GM12878 (cell line): ENCODE measurements at regions not wholly inside any gene's neighbourhood (a gene's known extent, or its start where the extent isn't known, plus 50 kb on each side); places are given as distances from the start of the nearest gene placed in this dataset.

Experiments
- ATAC-seq: fragments of 200-7000 bp; cut with Tn5 transposase; 3 replicates; pipeline ENCODE4 v1.9.1; 2020; ENCODE audit warnings: mild to moderate bottlenecking, moderate library complexity
- BruUV-seq: library from RNA; stranded (reverse); fragments of 400-500 nt; replicated peaks from 2 replicates; lab custom pipeline; 2021; lab: Mats Ljungman, UMichigan
- CTCF ChIA-PET: fragments of 300-600 bp; sonication (Branson Sonifier 250); formaldehyde crosslinking; extraction: SDS; loops from one replicate; lab custom pipeline; 2021; ENCODE audit warnings: inconsistent platforms; lab: Yijun Ruan, JAX
- POLR2A ChIA-PET: fragments of 350-600 bp; formaldehyde crosslinking; extraction: SDS; loops from one replicate; lab custom pipeline; 2021; ENCODE audit warnings: inconsistent platforms; lab: Charles Lee
- RAD21 ChIA-PET: fragments of 300-600 bp; sonication (Branson Sonifier 250); formaldehyde crosslinking; loops from one replicate; lab custom pipeline; 2023; ENCODE audit warnings: antibody characterized with exemption; ENCODE audit not compliant: unreplicated experiment; lab: Charles Lee
- SMC1A ChIA-PET: fragments of 300-600 bp; sonication (Branson Sonifier 250); formaldehyde crosslinking; loops from one replicate; lab custom pipeline; 2023; ENCODE audit not compliant: unreplicated experiment, uncharacterized antibody; lab: Charles Lee
- DNase-seq: peaks from one replicate; pipeline ENCODE4 v3.0.0-alpha.2; 2011; ENCODE audit warnings: low read depth, low spot score
- FAIRE-seq: peaks from 3 replicates; lab custom pipeline; 2011; peaks lifted over from hg19 to GRCh38; lab: Jason Lieb, UNC
- H2AFZ ChIP-seq: 2 replicates; pipeline ENCODE4 v1.6.0; 2011; ENCODE audit warnings: low read depth, low read length, control low read depth; ENCODE audit not compliant: control insufficient read depth
- H3K27ac ChIP-seq: 2 replicates; pipeline ENCODE4 v1.5.1; 2011; ENCODE audit warnings: control low read depth; ENCODE audit not compliant: control insufficient read depth, insufficient read depth
- H3K27me3 ChIP-seq, 2 experiments: replicated peaks in 1 of 2; 2 replicates each; pipeline versions ENCODE4 v1.6.0 to v1.6.1; 2011; ENCODE audit warnings: low read length in 1 of 2; ENCODE audit not compliant: control insufficient read depth in 2 of 2, insufficient read depth in 2 of 2
- H3K36me3 ChIP-seq, 2 experiments: 2 replicates each; pipeline ENCODE4 v1.5.1; 2011; ENCODE audit warnings: low read length in 1 of 2; ENCODE audit not compliant: control insufficient read depth in 2 of 2, insufficient read depth in 2 of 2
- H3K4me1 ChIP-seq: 2 replicates; pipeline ENCODE4 v1.6.1; 2011; ENCODE audit warnings: mild to moderate bottlenecking, low read length, moderate library complexity, mixed read lengths; ENCODE audit not compliant: control insufficient read depth, insufficient read depth
- H3K4me2 ChIP-seq: 2 replicates; pipeline ENCODE4 v1.6.0; 2011; ENCODE audit warnings: control low read depth; ENCODE audit not compliant: control insufficient read depth, insufficient read depth
- H3K4me3 ChIP-seq: fragments of 200-600 bp; sonication (generic); 2 replicates; pipeline ENCODE4 v1.5.1; 2016
- H3K79me2 ChIP-seq: 2 replicates; pipeline ENCODE4 v1.6.0; 2011; ENCODE audit warnings: low read length; ENCODE audit not compliant: control insufficient read depth, insufficient read depth
- H3K9ac ChIP-seq: 2 replicates; pipeline ENCODE4 v1.8.0; 2011; ENCODE audit warnings: low read length, control low read depth, mixed read lengths; ENCODE audit not compliant: control insufficient read depth, insufficient read depth
- H3K9me3 ChIP-seq: replicated peaks from 3 replicates; pipeline ENCODE4 v1.5.1; 2011; ENCODE audit warnings: mild to moderate bottlenecking, low read length; ENCODE audit not compliant: control insufficient read depth, insufficient read depth
- H4K20me1 ChIP-seq: 2 replicates; pipeline ENCODE4 v1.6.0; 2011; ENCODE audit not compliant: control insufficient read depth, insufficient read depth
- ASH2L ChIP-seq: fragments of 300-600, 200-600 bp; sonication (generic); IDR thresholded peaks from 2 replicates; pipeline ENCODE4 v1.6.1; 2017; ENCODE audit warnings: low read depth, mild to moderate bottlenecking, borderline replicate concordance
- BCL11A ChIP-seq: IDR thresholded peaks from 2 replicates; pipeline ENCODE4 v1.6.1; 2011; ENCODE audit warnings: low read depth, low read length
- EGR1 ChIP-seq, 2 experiments: IDR thresholded peaks; 1 replicate in 1 of 2; 2 replicates in 1 of 2; pipeline ENCODE4 v1.6.1; 2011 to 2012; ENCODE audit warnings: low read depth in 2 of 2, low read length in 2 of 2, borderline replicate concordance in 1 of 2, mild to moderate bottlenecking in 1 of 2, moderate library complexity in 1 of 2
- ESRRA ChIP-seq: IDR thresholded peaks from 2 replicates; pipeline ENCODE4 v1.6.1; 2012; ENCODE audit warnings: mild to moderate bottlenecking, low read length, improper control_type of control experiment
- FOXM1 ChIP-seq: IDR thresholded peaks from 2 replicates; pipeline ENCODE4 v1.6.1; 2012; ENCODE audit warnings: low read depth, mild to moderate bottlenecking, inconsistent platforms, low read length, moderate library complexity
- HDAC6 ChIP-seq: fragments of 200-600 bp; sonication (generic); IDR thresholded peaks from one replicate; pipeline ENCODE4 v1.8.0; 2017; ENCODE audit warnings: antibody characterized with exemption; ENCODE audit not compliant: unreplicated experiment
- KLF5 ChIP-seq: fragments of 450-650 bp; IDR thresholded peaks from 2 replicates; pipeline ENCODE4 v1.6.1; 2014; ENCODE audit warnings: mild to moderate bottlenecking; ENCODE audit not compliant: partially characterized antibody
- SIN3A ChIP-seq: IDR thresholded peaks from 2 replicates; pipeline ENCODE4 v1.6.1; 2012; ENCODE audit warnings: low read depth, low read length, improper control_type of control experiment
- SMARCA5 ChIP-seq: fragments of 450-650 bp; IDR thresholded peaks from 2 replicates; pipeline ENCODE4 v1.6.1; 2017; ENCODE audit warnings: mild to moderate bottlenecking
- ZBTB33 ChIP-seq: fragments of 450-650 bp; IDR thresholded peaks from 2 replicates; pipeline ENCODE4 v1.6.1; 2017; ENCODE audit warnings: mild to moderate bottlenecking
- ZNF622 ChIP-seq: fragments of 450-650 bp; IDR thresholded peaks from 2 replicates; pipeline ENCODE4 v1.6.1; 2017; ENCODE audit warnings: mild to moderate bottlenecking, inconsistent platforms
- in situ Hi-C: fragments of 300-500 bp; cut with MboI; formaldehyde crosslinking; loops from 9 replicates; pipeline ENCODE4 v1.14.3; 2018; ENCODE audit warnings: mixed read lengths
- intact Hi-C: fragments of 100-400 bp; cut with micrococcal nuclease; formaldehyde crosslinking; loops from one replicate; pipeline ENCODE4 v1.14.2; 2022; ENCODE audit not compliant: unreplicated experiment
- TF ChIP-seq, protein P1 (sequence below): IDR thresholded peaks from 2 replicates; pipeline ENCODE4 v1.6.1; 2012; ENCODE audit warnings: low read depth, low read length, improper control_type of control experiment
- TF ChIP-seq, protein P2 (sequence below): fragments of 450-650 bp; IDR thresholded peaks from 2 replicates; pipeline ENCODE4 v1.6.1; 2017; ENCODE audit warnings: mild to moderate bottlenecking, moderate library complexity
- TF ChIP-seq, protein P3 (sequence below): fragments of 450-650 bp; IDR thresholded peaks from 2 replicates; pipeline ENCODE4 v1.6.1; 2016; ENCODE audit warnings: mild to moderate bottlenecking, moderate library complexity, borderline replicate concordance

DNA sequence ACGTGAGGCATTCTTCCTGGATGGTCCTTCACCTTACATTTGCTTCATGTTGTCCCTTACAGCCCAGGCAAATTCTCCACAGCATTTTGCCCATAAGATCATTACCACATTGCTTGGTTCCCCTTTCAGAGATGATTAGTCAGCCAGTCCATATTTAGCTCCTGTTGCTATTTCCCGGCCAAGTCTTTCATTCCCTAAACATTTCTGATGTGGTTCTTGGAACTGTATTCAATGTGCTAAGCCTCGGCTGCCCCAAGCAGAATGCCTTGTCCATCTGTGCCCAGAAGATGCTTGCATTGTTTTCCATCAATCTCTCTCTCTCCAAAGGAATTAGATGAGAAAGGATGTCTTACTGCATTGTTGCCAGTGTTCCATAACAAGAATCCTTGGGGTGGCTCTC is 420.9 kb upstream of the CAMK1G start (continued):
- TF ChIP-seq ASH2L (no peak), FOXM1 (no peak), ZNF622 (no peak), KLF5 (no peak), SIN3A (no peak), ESRRA (no peak), HDAC6 (no peak)
- TF ChIP-seq, protein P1, sequence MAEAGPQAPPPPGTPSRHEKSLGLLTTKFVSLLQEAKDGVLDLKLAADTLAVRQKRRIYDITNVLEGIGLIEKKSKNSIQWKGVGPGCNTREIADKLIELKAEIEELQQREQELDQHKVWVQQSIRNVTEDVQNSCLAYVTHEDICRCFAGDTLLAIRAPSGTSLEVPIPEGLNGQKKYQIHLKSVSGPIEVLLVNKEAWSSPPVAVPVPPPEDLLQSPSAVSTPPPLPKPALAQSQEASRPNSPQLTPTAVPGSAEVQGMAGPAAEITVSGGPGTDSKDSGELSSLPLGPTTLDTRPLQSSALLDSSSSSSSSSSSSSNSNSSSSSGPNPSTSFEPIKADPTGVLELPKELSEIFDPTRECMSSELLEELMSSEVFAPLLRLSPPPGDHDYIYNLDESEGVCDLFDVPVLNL: no peak
- TF ChIP-seq, protein P2, sequence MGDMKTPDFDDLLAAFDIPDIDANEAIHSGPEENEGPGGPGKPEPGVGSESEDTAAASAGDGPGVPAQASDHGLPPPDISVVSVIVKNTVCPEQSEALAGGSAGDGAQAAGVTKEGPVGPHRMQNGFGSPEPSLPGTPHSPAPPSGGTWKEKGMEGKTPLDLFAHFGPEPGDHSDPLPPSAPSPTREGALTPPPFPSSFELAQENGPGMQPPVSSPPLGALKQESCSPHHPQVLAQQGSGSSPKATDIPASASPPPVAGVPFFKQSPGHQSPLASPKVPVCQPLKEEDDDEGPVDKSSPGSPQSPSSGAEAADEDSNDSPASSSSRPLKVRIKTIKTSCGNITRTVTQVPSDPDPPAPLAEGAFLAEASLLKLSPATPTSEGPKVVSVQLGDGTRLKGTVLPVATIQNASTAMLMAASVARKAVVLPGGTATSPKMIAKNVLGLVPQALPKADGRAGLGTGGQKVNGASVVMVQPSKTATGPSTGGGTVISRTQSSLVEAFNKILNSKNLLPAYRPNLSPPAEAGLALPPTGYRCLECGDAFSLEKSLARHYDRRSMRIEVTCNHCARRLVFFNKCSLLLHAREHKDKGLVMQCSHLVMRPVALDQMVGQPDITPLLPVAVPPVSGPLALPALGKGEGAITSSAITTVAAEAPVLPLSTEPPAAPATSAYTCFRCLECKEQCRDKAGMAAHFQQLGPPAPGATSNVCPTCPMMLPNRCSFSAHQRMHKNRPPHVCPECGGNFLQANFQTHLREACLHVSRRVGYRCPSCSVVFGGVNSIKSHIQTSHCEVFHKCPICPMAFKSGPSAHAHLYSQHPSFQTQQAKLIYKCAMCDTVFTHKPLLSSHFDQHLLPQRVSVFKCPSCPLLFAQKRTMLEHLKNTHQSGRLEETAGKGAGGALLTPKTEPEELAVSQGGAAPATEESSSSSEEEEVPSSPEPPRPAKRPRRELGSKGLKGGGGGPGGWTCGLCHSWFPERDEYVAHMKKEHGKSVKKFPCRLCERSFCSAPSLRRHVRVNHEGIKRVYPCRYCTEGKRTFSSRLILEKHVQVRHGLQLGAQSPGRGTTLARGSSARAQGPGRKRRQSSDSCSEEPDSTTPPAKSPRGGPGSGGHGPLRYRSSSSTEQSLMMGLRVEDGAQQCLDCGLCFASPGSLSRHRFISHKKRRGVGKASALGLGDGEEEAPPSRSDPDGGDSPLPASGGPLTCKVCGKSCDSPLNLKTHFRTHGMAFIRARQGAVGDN: no peak

DNA sequence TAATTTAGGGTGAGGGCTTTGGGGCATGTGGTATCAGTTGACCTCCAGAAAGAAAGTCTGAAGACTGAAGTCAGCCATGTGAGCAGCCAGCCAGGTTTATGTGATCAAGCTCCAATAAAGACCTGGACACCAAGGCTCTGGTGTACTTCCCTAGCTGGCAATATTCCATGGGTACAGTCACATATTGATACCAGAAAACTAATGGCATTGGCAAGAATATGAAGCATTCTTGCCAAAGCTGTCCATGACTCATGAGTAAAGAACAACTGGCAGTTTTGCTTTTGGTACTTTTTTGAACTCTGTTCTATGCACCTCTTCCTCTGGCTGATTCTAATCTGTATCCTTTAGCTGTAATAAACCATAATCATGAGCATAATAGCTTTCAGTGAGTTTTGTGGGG is 415.3 kb upstream of the CAMK1G start:
- Histone ChIP-seq H2AFZ (no peak overlapping the region), H3K79me2 (no peaks in the 10 kb centered on the region), H3K36me3 (no peaks in the 10 kb centered on the region), H3K4me2 (no peak overlapping the region), H3K27ac (no peak overlapping the region), H3K4me3 (no peak overlapping the region), H3K9me3 (no peaks in the 10 kb centered on the region; the same call in 1 of the 3 replicates), H3K4me1 (no peaks in the 10 kb centered on the region), H3K9ac (no peak overlapping the region), H3K27me3 (no peaks in the 10 kb centered on the region), H4K20me1 (no peaks in the 10 kb centered on the region)
- ChIA-PET CTCF (interaction anchor here (1.0 kb wide), 1 partner anchor 91 kb away, joined by 3 read pairs; no protein-coding TSS in a partner anchor), SMC1A (interaction anchor here (1.1 kb wide), 1 partner anchor 9 kb away, joined by 4 read pairs; no protein-coding TSS in a partner anchor), RAD21 (no interaction called here), POLR2A (no interaction called here)
- ATAC-seq: no peak
- in situ Hi-C loops: no loop called here
- intact Hi-C loops: no loop called here
- DNase-seq: no peak
- no peak for FAIRE-seq
- no TSS peak for BruUV-seq
- no peak for TF ChIP-seq BCL11A
- TF ChIP-seq EGR1 (IDR thresholded peaks at IDR 0.05; ENCODE audit: borderline replicate concordance in 1 of 2, low read depth in 2 of 2, low read length in 2 of 2): no peak
- TF ChIP-seq, protein P3, sequence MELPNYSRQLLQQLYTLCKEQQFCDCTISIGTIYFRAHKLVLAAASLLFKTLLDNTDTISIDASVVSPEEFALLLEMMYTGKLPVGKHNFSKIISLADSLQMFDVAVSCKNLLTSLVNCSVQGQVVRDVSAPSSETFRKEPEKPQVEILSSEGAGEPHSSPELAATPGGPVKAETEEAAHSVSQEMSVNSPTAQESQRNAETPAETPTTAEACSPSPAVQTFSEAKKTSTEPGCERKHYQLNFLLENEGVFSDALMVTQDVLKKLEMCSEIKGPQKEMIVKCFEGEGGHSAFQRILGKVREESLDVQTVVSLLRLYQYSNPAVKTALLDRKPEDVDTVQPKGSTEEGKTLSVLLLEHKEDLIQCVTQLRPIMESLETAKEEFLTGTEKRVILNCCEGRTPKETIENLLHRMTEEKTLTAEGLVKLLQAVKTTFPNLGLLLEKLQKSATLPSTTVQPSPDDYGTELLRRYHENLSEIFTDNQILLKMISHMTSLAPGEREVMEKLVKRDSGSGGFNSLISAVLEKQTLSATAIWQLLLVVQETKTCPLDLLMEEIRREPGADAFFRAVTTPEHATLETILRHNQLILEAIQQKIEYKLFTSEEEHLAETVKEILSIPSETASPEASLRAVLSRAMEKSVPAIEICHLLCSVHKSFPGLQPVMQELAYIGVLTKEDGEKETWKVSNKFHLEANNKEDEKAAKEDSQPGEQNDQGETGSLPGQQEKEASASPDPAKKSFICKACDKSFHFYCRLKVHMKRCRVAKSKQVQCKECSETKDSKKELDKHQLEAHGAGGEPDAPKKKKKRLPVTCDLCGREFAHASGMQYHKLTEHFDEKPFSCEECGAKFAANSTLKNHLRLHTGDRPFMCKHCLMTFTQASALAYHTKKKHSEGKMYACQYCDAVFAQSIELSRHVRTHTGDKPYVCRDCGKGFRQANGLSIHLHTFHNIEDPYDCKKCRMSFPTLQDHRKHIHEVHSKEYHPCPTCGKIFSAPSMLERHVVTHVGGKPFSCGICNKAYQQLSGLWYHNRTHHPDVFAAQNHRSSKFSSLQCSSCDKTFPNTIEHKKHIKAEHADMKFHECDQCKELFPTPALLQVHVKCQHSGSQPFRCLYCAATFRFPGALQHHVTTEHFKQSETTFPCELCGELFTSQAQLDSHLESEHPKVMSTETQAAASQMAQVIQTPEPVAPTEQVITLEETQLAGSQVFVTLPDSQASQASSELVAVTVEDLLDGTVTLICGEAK: no peak
- no peak for TF ChIP-seq ZBTB33
- TF ChIP-seq SMARCA5: no peak
